ENCODE measurements at regions not wholly inside any gene's neighbourhood (a gene's known extent, or its start where the extent isn't known, plus 50 kb on each side); places are given as distances from the start of the nearest gene placed in this dataset.

- DNase-seq = no peak
Observed at GRCh38 chr9:7859701-7860334, 60.2 kb upstream of the DMAC1 start.

- no peak for DNase-seq
Observed at GRCh38 chr9:7858166-7858565, 58.6 kb upstream of the DMAC1 start.

GRCh38 chr9:7854763-7855162 is 55.2 kb upstream of the DMAC1 start:
- DNase-seq = no peak
